ENCODE measurements at regions not wholly inside any gene's neighbourhood (a gene's known extent, or its start where the extent isn't known, plus 50 kb on each side); places are given as distances from the start of the nearest gene placed in this dataset.
"Not testable (repeated sequence)": the region's sequence is repeated elsewhere in the genome, so short reads cannot be mapped to it uniquely, and the experiment has no call there.

- no peak for FAIRE-seq
- no peak for DNase-seq (ENCODE audit: low spot score)
These were observed 174.1 kb upstream of the RTL1 start for GRCh38 chr14:101077481-101078074.

GRCh38 chr14:101078170-101078891 is 174.8 kb upstream of the RTL1 start:
- no peak for DNase-seq (ENCODE audit: low spot score)
- no peak for FAIRE-seq

- no peak for DNase-seq (ENCODE audit: low spot score)
These were observed 175.3 kb upstream of the RTL1 start for GRCh38 chr14:101078892-101079221.

GRCh38 chr14:101080922-101081593 is 177.5 kb upstream of the RTL1 start:
- FAIRE-seq (no peak), DNase-seq (ENCODE audit: low spot score) (no peak)

More at GRCh38 chr14:101078892-101079221, 175.3 kb upstream of the RTL1 start:
- no peak for FAIRE-seq

- DNase-seq (ENCODE audit: low spot score) (no peak), FAIRE-seq (no peak)
These were observed 178.5 kb upstream of the RTL1 start for GRCh38 chr14:101082036-101082435.

- DNase-seq (ENCODE audit: low spot score) (no peak), FAIRE-seq (no peak)
These were observed 179.2 kb upstream of the RTL1 start for GRCh38 chr14:101082436-101083384.

GRCh38 chr14:101083564-101084435 is 180.3 kb upstream of the RTL1 start:
- no peak for FAIRE-seq
- no peak for DNase-seq (ENCODE audit: low spot score)

- FAIRE-seq (no peak), DNase-seq (ENCODE audit: low spot score) (no peak)
These were observed 180.9 kb upstream of the RTL1 start for GRCh38 chr14:101084436-101084826.

GRCh38 chr14:101086926-101087325 is 183.4 kb upstream of the RTL1 start:
- FAIRE-seq (no peak), DNase-seq (ENCODE audit: low spot score) (no peak)

GRCh38 chr14:101087614-101088394 is 184.3 kb upstream of the RTL1 start:
- no peak for FAIRE-seq
- no peak for DNase-seq (ENCODE audit: low spot score)

- no peak for FAIRE-seq
- no peak for DNase-seq (ENCODE audit: low spot score)
These were observed 184.8 kb upstream of the RTL1 start for GRCh38 chr14:101088395-101088667.

- FAIRE-seq: no peak
- no peak for DNase-seq (ENCODE audit: low spot score)
These were observed 185.2 kb upstream of the RTL1 start for GRCh38 chr14:101088714-101089113.

GRCh38 chr14:101090478-101090877 is 187.0 kb upstream of the RTL1 start:
- FAIRE-seq; DNase-seq (ENCODE audit: low spot score): not testable (repeated sequence)

- FAIRE-seq (no peak), DNase-seq (ENCODE audit: low spot score) (no peak)
These were observed 187.5 kb upstream of the RTL1 start for GRCh38 chr14:101090976-101091375.

GRCh38 chr14:101094916-101095315 is 191.4 kb upstream of the RTL1 start:
- not testable (repeated sequence) for DNase-seq (ENCODE audit: low spot score); FAIRE-seq

GRCh38 chr14:101096551-101096950 is 193.0 kb upstream of the RTL1 start:
- DNase-seq (ENCODE audit: low spot score) (no peak), FAIRE-seq (no peak)

- DNase-seq (ENCODE audit: low spot score) (no peak), FAIRE-seq (no peak)
These were observed 193.7 kb upstream of the RTL1 start for GRCh38 chr14:101097109-101097793.

- no peak for FAIRE-seq
These were observed 194.7 kb upstream of the RTL1 start for GRCh38 chr14:101098177-101098576.

GRCh38 chr14:101098641-101099040 is 195.1 kb upstream of the RTL1 start:
- FAIRE-seq: no peak
- no peak for DNase-seq (ENCODE audit: low spot score)

More at GRCh38 chr14:101098177-101098576, 194.7 kb upstream of the RTL1 start:
- no peak for DNase-seq (ENCODE audit: low spot score)
